EH (cell line): ENCODE measurements at regions not wholly inside any gene's neighbourhood (a gene's known extent, or its start where the extent isn't known, plus 50 kb on each side); places are given as distances from the start of the nearest gene placed in this dataset.
"Not testable (repeated sequence)": the region's sequence is repeated elsewhere in the genome, so short reads cannot be mapped to it uniquely, and the experiment has no call there.

Experiments used
- DNase-seq: peaks from one replicate; pipeline ENCODE4 v3.0.0-alpha.2; 2015; ENCODE audit warnings: low read depth

DNA sequence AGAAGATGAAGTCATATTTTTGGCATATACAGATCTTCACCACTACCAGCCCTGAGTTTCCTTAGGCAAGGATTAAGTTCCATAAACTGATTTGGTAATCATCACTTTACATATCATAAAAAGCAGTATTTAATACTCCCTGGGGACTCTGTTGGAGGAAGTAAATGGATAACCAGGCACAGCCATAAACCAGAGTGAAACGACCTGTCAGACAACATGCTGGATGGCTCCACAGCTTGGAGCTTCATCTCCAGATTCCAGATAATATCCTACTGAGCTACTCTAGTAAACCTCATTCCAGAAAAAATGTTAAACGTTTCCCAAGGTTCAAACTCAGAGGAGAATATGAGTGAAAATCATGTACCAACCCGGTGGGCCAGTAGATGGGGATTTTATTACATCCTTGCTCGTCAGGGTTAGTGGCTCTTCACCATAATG, 109.2 kb downstream of the BASP1 start:
- DNase-seq, result no peak

DNA sequence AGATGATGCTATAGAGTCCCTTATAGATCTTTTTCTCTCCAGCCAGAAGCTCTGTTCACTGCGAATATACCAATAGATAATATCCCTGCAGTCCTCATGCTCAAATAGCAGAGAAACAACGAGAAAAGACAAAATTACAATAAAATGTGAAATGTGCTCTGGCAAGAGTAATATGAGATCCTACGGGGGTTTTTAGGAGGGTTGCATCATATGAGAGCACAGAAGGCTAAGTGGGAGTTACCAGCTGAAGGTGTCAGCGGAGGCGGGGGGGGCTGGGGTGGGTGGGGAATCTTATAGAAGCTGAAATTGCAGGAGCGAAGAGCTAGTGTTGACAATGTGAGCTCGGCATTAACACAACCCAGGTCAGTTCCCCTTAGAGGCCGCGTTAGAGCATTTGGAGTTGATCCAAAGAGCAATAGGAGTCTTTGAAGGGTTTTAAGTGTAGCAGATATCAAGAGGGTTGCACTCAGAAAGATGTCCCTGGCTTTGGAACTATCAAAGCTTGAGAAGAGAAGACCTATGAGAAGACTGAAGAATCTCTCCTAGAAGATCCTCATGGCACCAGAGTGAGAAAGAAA, 109.7 kb downstream of the BASP1 start:
- DNase-seq, result no peak

DNA sequence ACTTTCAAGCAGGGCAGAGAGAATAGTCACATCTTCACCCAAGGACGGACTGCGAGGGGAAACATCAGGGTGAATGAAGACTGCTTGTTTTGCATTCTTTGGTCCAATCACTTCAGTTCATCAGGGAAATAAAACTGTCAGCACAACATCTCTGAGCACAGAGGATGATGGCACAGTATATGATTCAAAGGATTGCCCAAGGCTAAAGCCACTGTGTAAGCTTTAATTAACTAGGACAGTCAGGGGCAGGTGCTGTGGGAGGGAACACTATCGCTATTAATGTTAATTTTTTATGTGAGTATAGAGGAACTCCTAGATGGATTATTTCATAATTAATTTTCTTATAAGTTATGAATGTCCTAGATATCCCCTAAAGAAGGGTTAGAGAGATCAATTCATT, 112.1 kb downstream of the BASP1 start:
- no peak for DNase-seq

DNA sequence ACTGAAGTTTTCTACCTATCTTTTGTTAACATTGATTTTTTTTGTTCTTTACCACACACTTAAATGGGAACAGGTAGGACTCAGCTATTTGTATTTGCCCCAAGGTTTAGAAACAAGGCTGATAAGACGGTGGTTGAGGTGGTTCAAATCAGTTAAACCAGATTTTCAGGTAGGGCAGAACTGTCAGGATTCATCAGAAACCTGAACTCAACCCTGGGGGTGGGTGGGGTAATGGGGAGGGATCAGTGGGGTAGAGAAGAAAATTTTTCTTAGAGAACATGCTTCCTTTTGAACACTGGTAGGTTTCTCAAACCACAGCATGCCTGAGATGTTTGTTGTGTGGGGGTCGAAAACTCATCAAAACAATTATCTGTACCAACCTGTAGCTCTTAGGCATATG, 113.0 kb downstream of the BASP1 start:
- no peak for DNase-seq

DNA sequence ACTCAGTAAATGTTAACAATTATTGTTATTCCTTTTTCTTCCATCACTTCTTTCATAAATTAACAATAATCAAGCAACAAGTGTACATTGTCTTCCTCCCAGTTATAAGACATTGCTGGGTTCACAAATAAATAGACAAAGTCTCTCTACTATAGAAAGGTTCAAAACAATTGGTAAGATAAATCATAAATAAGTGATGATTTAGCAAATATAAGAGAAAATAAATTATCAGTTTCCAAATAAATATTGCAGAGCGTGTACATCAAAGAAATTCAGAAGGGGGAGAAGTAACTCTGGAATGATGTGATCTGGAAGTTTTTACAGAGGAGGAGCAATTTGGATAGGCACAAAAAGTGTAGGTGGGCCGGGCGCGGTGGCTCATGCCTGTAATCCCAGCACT, 114.2 kb downstream of the BASP1 start:
- DNase-seq, result no peak

DNA sequence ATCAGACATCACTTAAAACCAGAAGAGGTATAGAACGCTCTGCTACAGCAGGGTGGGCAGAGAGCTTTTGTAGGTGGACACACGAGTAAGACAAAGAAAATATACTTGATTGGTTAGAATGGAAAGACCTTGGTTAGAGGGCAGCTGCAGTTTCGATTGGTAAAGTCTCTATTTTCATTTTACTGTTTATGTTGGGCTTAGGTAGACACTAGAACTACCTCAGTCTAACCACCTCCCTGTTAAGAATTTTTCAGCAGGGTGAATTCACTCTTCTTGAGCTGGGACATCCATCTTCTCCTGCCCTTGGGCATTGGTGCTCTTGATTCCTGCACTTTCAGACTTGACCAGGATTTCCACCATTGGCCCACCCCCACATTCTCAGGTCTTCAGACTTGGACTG, 116.3 kb downstream of the BASP1 start:
- DNase-seq, result no peak

DNA sequence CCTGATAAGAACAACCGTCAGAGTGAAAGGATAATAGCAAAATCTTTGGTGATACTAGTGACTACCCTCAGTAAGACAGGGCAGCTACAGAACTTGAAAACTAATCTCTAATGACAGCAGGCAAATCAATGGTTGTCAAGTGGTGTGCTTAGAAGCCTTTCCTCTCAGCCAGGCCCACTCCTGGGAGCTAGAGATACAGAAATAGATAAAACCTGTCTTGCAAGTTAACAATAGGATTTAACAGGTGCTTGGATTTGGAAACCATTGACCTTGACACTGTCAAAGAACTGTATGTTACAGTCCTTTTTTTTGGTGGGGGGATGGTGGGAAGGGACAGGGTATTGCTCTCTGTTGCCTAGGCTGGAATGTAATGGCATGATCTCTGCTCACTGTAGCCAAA, 118.6 kb downstream of the BASP1 start:
- no peak for DNase-seq

DNA sequence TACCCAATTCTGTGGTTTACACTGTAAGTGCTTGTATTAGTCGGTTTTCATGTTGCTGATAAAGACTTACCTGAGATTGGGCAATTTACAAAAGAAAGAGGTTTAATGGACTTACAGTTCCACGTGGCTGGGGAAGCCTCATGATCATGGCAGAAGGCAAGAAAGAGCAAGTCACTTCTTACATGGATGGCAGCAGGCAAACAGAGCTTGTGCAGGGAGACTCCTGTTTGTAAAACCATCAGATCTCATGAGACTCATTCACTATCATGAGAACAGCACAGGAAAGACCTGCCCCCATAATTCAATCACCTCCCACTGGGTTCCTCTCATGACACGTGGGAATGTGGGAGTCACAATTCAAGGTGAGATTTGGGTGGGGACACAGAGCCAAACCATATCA, 119.3 kb downstream of the BASP1 start:
- not testable (repeated sequence) for DNase-seq

DNA sequence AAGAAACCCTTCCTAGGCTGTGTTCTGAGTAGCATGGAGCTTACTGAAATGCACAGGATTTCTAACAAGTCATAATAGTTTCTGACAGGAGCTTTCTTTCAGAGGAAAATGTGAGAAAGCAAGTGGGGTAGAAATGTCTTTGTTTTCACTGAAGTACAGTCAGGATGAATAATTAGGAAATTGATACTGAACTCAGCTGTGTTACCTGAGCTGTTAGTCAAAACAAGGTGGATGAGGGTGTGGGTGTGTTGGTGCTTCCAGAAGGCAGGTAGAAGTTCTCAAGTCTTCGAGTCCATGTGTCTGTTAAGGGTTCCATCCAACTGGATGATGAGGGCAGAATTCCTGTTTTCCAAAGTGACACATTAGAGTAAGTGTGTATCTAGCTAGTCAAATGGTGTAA, 122.4 kb downstream of the BASP1 start:
- no peak for DNase-seq

DNA sequence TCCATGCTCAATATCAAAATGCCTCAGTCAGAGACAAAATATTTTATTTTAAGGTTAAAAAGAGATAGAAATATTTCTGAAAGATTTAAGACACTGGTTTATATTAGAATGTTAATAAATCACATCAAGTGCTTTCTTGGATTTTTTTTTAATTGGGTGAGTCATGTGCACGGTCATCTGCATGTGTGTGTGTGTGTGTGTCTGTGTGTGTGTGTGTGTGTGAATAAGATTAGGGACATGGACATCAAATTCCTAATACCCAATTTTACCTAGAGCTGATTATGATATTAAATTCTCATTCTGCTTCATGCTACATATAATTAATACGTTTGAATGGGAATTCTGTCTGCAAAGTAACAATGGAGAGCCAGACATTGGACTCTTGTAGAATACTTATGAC, 122.9 kb downstream of the BASP1 start:
- DNase-seq, result peak; percentile 22

DNA sequence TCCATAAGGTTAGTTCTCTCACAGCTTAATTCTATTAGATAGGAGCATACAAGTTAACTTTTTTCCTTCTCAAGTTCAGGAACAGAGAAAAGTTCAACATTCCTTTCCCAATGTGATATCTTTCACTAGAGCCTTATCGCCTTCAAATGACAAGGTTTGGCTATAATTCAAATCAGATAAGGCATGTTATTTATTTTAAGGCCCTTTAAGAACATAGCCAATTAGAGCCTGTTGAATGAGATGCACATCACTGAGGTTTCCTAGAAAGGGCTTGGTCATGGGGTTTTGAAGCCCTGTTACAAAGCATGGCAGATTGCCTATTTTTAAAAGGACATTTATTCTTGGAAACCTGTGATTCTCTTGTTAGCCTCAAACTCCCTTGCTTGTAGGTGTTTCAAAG, 123.4 kb downstream of the BASP1 start:
- peak; percentile 49 for DNase-seq

DNA sequence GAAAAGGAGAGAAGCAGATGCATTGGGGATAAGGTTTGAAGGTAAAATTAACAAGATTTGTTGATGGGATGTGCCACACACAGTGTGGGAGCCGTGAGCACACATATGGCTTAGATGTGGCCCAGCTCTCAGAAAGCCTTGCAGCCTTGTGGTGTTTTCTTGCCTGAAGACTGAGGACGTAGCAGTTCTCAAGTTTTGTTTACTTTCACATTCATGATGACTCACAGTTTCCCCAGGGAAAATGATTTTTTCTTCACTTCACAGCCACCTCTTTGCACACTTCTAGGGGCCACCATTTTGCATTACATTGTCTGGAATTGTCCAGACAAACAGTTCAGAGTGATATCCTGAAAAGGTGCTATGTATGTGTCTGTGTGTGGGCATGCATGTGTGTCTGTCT, 126.2 kb downstream of the BASP1 start:
- peak; percentile 76 for DNase-seq

DNA sequence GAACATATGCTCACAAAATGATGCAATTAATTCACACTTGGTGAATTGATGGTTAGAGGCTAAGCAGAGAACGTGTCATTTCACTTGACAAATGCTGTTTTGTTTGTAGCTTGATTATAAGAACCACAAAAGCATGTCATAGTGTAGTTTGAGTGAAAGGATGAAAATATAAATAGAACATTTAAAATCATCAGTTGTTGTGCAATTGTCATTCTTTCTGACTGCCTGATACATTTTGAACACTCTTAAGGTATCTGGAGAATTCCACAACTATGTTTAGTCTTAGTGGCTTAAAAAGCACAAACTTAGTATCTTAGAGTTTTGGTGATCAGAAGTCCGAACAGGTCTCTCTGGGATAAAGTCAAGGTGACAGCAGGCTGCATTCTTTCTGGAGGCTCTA, 129.4 kb downstream of the BASP1 start:
- DNase-seq, result peak; percentile 31

DNA sequence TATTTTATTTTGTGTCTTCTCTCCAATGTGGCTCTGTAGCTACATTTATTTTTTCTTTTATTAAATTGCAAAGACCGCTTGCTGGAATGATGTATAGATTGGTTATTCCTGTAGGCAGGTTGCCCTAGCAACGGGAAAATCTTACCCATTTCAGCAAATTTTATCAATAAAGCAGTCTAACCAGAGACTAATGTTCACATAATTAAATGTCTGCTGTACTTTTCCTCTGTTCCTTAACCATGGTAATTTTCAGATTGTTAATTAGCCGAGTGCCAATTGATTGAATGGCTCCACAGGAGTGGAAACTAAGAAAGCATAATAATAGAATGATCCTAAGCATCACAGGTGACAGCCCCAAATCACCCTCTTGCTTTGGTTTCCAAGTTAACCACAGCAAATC, 134.8 kb downstream of the BASP1 start:
- no peak for DNase-seq

DNA sequence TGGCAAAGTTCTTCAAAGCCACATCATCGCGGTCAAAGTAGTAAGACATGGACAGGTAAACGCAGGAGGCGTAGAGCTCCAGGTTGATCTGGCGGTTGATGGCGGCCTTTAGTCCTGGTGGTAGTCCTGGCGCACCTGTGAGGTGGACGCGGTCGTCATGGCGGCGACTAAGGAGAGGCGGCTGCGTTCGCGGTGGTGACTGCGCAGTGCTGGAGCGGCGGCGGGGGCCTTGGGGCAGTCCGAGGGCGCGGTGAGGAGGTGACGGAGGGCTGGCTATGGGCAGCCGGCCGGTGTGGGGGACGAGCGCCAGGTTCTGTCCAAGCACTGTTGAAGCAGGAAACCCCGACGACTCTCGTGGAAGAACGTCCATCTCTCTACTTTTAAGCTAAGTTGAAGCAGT, 136.8 kb downstream of the BASP1 start:
- no peak for DNase-seq

DNA sequence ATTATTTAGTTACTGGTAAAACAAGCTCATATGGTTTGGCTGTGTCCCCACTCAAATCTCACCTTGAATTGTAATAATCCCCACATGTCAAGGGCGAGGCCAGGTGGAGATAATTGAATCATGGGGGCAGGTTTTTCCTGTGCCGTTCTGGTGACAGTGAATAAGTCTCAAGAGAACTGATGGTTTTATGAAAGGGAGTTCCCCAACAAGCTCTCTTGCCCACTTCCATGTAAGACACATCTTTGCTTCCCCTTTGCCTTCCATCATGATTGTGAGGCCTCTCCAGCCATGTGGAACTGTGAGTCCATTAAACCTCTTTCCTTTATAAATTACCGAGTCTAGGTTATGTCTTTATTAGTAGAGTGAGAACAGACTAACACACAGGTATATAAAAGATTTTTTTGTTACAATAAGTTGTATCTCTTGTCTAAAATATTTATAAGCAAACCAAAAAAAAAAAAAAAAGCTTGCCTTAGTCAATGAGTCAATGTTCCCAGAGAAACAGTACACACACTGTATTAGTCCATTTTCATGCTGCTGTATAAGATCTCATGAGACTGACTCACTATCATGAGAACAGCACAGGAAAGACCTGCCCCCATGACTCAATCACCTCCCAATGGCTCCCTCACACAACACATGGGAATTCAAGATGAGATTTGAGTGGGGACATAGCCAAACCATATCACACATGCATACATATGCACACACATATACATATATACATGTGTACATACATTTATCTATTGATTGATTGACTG, 138.3 kb downstream of the BASP1 start:
- peak; percentile 65 for DNase-seq

DNA sequence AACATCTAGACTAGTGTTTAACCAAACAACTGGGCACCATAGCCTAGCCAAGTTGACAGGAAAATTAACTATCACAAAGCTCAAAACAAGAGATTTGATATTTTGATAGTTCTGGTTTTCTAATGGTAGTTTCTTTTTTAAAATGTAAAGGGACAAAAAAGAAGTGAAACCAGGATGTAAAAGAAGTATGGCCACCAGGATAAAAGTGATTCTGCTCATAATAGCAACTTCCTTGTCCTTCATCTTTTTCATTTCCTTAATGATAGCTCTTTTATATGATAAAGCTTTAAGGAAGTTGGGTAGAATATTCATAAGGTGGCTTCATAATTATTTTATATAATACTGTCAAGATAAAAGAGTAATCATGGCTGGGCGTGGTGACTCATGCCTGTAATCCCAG, 139.1 kb downstream of the BASP1 start:
- DNase-seq, result no peak

DNA sequence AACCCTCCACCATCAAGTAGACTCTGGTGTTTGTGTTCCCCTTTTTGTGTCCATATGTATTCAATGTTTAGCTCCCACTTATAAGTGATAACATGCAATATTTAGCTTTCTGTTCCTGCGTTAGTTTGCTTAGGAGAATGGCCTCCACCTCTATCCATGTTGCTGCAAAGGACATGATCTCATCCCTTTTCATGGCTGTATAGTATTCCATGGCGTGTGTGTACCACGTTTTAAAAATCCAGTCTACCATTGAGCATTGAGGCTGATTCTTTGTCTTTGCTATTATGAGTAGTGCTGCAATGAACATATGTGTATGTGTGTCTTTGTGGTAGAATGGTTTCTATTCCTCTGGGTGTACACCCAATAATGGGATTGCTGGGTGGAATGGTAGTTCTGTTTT, 140.1 kb downstream of the BASP1 start:
- no peak for DNase-seq

DNA sequence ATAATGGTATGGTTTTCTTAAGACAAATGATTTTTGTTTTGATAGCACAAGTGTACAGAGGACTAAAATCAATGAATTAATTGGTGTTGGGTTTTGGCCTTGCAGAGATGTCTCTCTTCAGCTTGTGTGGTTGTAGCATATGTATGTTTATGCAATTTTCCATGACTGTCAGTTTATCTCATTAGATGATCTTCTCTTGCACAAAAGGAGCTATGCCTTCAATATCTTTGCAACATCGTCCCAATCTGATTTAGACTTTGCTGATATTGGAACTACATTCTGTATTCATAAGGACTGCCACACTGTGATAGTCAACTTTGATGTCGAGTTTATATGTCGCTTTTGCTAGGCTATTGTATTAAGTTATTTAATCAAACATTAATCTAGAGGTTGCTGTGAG, 140.0 kb upstream of the TAF11L2 start:
- DNase-seq, result no peak

DNA sequence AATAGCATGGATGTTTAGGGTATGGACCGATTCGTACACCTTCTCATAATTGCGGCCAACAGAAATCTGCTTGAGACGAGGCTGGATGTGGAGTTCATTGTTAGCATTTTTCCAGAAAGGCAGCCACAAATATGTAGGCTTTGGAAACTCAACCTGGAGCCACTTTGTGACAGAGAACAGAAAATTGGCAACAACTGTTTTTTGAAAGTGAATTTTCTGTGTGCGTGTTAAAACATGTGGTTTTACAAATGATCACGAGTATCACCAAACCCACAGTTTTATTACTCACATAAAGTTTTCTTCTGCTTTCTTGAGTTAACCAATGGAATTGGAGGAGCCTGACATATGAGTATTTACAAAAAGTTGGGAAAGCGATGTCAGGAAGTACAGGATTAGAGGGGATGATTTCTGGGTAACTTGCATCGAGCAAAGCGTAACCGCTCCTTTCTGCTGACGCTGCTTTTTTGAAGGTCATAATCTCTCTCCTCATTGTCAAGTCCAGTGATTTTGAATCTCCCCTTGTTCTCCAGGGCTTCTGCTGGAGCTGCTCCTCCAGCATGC, 138.5 kb upstream of the TAF11L2 start:
- DNase-seq, result peak; percentile 78

DNA sequence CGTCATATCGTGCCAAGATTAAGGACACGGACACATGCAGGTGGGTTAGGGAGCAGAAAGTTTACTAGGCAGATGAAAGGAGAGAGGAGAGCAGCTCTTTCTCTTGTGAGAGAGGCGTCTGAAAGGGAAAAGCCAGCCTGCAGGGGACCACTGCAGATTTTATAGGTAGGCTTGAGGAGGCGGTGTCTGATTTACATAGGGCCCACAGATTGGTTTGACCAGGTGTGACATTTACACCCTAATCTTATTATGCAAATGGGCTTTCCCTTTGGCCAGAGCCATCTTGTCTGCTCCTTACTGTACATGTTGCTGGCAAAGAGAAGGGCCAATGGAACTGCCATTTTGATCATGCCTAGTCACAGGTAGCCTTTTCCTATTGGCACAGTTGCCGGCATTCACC, 137.2 kb upstream of the TAF11L2 start:
- no peak for DNase-seq

DNA sequence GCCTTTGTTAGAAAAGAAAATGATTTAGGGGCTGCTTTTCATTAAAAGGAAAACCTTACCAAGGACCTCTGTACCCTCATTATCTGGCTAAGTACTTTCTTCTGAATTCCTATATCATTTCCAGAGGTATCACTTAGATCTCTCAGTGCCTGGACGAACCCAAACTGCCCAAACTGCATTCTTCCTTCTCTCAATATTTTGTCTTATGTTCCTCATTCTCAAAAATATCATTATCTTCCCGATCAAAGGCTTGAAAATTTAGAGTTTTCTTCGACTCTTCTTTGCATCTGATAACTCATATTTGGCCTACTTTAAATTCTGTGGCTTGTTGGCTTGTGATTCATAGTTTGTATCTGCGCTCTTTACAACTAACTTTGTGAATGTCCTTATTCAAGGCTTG, 136.7 kb upstream of the TAF11L2 start:
- DNase-seq, result no peak

DNA sequence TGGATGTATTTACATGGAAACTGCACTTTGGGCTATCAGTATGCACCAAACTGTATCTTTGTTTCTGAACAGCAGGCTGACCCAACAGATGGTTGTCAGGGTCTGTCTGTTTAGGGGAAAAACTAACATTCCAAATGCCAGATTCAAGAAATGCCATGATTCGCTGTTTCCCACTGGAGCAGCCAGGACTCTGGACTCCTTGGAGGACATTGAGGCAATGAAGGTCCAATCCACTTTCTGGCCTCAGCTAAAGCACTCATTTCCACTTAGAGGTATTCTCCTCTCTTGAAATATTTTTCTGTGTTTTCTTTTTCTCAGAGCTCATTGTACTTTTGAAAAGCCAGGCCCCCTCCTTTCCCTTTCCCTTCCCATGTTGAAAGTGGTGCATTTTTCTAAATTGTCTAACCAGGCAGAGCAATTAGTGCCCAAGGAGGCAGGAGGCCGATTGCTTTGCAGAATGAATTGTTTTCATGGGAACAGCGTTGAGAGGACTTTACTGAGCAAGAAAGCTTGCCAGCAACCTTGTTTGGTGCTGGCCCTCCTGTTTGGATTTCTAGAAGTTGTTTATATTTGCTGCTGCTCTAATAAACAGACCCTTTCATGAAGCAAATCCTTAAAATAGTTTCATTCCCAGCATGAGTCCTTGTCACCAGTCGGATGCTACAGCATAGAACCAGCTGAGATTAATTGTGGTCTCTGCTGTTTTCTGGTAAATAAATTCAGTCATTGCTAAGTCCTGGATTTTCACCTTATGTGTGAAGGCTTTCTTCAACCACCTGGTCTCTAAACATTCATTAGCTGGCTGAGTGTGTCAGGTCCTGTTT, 132.8 kb upstream of the TAF11L2 start:
- no peak for DNase-seq
